ENCODE measurements at regions not wholly inside any gene's neighbourhood (a gene's known extent, or its start where the extent isn't known, plus 50 kb on each side); places are given as distances from the start of the nearest gene placed in this dataset.

DNA sequence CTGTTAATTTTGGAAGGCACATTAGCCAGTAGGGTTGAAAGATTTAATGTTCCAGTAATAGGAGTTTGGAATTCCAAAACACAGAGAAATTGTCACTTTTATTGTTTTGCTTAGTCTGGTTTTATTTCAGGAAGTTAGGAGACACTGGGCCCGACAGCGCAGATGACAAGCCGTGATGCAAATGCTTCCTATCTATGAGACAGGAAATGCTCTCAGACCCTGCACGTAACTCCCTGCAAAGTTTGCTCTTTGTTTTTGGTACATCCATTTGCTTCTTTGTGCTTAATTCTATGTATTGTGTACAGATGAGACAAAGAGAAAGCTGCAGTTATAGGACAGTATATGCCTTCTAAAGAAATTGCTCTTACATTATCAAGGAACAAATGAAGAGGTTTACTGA is 201.6 kb upstream of the SGK1 start:
- no peak for DNase-seq

DNA sequence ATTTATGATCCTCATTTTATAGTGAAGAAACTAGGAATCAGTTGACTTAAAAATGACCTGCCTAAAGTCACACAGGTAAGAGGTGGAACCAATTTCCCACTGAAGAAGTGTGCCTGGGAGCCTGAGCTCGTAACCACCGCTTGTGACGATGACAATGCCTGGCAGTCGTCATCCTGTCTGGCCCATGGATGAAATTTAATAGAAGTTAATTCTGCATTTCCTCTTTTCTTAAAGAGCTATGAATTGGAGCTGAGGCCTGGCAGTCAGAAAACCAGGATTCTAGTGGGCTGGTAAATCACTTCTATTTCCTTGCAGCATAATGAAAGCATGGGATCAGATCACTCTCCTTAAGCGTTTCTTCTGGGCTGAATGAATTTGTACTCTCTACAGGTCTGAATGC is 200.0 kb upstream of the SGK1 start:
- no peak for DNase-seq

DNA sequence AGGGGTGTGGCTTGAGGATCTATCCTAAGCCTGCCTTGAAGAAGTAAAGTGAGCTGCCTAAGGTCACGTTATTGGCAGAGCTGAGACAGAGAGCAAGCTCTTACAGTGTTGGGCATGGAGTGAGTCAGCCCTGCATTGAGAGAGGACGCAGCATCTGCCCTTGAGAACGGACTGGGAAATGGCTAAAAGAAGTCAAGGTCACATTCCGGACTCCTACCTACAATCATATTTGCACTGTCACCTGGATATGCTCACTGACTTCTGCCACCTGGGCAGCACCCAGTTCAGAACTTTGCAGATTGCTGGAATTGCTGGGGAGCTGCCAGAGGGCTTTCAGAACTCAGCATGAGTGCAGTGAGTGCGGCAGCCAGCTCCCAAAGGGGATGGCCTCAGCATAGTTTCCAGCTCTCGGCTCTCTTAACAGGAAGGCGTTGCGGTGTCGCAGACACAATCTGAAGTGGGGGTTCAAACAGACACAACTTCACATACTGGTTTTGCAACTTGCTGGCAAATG is 199.3 kb upstream of the SGK1 start:
- DNase-seq, result peak in 1 of 3 experiments; percentile 10

DNA sequence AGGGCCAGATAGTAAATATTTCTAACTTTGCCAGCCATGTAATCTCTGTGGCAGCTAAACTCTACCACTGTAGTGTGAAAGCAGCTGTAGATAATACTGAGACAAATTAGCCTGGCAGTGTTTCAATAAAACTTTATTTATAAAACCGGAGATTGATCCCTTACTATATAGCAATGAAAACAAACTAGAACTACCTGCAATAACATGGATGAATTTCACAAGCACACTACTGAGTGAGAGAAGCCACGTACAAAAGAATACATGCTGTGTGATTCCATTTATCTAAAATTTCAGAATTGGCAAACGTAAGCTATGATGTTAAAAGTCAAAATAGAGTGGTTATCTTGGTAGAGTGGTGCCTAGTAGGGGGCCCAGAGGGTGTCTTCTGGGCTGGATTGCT is 198.7 kb upstream of the SGK1 start:
- no peak for DNase-seq

DNA sequence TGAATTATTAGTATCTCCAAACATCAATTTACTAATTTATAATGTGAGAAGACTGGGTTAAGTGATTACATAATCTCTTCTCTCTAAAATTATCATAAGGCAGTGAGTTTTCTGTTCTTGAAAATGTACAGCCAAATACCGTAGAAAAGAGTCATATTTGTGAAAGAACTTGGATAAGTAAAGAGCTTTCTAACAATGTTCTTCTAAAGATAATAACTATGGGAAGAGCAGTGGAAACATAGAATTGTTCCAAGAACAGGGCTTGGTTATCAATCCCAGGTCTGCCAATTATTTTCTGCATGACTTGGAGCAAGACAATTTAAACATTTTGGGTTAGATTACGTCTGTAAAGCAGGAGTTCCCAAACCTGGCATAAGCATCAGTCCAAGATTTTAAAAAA is 198.1 kb upstream of the SGK1 start:
- DNase-seq, result no peak

DNA sequence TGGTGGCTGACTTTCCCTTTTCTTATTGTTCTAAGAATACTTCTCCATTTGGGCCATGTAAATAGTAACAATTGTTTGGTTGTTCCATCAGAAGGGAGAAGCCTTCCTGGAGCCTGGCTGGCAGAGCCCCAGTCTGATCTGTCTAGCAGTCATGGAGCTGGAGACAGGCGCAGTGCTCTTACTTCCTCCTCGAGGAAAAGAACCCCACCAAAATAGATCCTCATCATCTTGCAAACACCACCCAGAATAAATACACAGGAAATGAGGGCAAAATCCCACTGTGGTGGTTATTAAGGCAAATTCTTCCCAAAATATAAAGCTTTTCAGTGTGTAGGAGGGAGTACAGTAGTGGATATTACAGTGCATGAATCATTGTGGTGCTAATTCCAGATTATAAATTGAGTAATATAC is 195.1 kb upstream of the SGK1 start:
- DNase-seq, result no peak

DNA sequence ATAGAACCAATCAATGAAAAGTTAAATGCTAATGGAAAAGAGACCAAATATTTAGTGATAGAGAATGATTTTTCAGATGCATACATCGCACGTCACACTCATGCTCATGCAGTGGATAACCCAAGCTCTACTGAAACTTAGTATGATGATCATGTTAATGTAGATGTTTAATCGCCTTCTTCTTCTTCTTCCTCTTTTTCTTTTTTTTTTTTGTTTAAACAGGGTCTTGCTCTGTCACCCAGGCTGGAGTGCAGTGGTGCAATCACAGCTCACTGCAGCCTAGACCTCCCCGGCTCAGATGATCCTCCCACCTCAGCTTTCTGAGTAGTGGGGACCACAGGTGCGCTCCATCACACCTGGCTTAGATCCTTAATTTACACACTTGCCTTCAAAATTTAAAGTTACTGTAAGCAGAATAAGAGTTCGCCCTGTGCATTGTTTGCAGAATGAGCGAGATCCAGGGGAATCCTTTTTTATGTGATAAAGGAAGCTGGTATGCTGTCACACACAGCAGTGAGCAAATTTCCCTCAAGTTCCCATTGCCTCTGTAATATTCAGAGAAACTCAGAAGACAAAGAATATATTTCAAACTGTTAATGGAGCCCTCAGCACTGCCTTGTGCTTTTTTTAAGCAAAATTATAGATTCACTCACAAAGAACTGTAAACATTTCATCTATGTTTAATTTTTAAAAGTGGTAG is 194.2 kb upstream of the SGK1 start:
- DNase-seq, result no peak

DNA sequence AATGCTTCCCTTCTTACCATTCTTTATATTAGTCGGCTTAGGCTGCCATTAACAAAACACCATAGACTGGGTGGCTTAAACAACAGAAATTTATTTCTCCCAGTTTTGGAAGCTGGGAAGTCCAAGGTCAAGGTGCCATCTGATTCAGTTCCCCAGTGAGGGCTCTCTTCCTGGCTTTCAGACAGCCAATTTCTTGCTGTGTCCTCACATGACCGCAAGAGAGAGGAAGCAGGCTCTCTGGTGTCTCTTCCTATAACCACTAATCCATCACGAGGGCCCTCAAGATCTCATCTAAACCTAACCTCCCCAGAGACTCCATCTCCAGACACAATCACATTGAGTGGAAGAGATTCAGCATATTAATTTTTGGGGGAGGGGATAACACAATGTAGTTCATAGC is 193.0 kb upstream of the SGK1 start:
- DNase-seq, result peak in 1 of 3 experiments; percentile 83

DNA sequence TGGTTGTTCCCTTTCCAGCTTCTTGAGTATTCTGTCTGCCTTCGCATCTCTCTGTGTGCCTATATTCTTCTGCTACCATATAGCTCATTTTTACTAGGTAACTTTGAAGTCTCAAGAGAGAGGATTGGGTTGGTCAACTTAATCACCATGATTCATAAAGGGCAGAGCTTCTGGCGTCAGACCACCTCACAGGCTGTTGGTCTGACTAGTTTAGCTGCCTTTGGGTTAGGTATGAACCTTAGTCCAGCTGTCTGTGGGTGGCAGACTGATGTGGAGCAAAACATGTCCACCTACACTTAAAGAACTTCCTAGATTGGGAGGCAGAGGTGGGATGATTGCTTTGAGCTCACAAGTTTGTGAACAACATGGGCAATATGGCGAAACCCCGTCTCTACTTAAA is 192.2 kb upstream of the SGK1 start:
- DNase-seq, result no peak

DNA sequence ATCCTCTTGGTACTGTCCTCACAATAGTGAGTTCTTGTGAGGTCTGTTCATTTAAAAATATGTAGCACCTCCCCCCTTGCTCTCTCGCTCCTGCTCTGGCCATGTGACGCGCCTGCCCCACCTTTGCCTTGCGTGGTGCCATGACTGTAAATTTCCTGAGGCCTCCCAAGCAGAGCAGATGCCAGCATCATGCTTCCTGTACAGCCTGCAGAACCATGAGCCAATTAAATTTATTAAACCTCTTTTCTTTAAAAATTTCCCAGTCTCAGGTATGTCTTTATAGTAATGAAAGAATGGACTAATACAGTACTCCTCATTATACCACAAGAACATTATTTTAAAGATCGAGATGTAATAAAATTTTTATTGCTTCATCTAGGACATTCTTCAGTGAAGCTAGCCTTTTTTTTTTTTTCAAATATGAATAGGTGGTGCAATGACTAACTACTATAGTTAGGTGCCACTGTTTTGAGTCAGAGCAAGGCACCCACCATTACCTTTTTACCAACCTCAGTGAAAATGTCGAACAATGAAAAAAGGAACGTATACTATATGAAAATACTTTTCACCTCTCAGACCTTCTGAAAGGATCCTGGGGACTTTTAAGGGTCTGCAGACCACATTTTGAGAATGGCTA is 191.1 kb upstream of the SGK1 start:
- DNase-seq, result no peak

DNA sequence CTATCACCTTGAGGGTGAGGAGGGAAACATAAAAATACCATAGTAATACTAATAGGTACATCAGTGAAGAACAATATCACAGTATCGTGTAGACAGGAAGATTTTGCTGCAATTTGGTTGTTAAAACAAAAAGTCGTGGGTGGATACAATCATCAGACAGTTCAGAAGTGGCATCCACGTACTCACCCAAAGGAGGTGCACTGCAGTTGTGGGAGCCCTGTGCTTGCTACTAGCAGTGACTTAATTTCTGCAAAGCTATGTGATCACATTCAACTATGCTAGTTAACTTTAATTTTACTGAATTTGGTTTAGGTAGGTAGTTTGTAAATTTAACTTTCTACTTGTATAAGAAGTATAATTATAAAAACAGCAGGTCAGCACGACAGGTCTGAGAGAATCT is 188.2 kb upstream of the SGK1 start:
- no peak for DNase-seq

DNA sequence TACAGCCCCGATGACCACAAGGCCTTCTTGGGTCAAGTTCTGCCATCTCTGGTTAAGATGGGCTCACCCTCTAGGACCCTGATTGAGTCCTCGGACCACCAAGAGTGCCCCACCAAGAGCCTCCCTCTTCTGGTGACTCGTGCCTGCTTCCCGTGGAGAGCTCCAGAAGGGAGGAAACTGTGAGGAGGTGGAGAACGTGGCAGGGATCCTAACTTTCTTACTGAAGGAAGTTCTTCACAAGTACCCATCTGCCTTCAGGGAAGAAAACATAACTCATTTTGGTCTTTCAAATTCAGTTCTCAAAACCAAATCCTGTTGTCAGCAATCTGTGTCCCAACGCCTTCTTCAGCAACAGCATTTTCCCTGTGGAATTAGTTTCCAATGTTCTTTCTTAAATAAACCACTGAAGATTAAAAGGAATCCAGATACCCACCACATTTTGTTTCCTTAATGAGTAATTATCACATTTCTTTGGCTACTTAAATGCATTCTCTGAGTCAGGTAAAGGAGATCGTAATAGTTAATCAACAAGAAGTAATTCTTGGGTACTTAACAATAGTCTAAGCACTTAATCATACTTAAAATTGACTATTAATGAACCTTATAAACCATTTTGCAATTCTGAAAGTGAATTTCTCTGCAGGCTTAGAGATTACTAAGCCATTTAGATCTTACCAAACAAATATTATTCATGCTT is 185.8 kb upstream of the SGK1 start:
- no peak for DNase-seq

DNA sequence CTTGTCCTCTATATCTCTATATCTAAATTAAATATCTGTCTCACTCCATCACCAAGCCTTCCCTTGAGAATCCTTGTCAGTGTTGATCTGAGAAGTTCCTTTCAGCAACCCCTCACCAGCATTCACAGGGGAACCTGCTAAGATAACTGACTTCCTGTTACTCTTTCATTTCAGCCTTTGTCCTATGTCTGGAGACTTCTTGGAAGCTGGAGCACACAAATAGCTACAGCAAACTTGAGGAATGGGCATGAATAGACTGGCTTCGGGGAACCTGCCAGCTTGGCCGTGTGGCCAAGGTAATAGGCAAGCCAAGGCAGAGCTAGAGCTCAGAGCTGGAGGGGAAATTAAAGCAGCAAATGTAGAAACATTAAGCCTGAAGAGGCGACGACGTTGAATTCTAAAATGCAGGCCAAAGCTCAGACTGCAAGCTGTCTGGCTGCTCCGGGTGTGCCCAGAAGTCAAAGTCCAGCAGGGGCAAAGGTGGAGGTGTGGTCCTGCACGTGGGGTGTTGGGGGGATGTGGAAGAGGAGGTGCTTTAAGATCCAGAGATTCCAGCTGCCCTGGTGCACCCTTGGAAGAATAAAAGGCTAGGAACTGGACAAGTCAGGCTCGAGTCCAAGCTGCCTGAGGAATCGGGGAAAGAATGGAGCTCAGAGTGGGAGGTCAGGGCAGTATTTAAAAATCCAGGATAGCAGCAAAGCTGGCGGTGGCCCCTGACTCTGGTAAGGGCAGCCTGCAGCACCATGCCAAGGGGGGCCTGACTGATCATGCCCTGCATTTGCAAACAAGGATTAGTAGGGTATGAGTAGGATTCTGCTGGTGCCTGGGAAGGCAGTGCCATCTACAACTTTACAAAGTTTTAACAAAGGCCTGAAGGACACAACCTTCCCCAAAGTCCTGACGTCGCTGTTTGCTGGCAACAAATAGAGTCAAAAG is 185.0 kb upstream of the SGK1 start:
- DNase-seq, result no peak

DNA sequence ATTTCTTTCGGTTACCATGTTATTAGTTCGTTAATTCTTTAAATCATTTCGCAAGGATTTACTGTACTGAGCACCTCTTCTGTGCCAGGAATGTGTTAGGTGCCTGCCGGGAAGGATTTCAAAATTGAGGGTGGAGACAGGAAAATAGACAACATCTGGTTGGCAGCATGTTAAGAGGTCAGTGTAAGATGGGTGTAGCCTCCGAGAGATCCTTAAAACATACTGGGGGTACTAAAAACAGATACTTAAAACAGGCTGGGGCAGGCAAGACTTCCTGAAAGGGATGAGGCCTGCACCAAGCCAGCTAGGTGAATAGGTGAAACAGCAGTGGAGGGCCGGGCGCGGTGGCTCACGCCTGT is 178.0 kb upstream of the SGK1 start:
- DNase-seq, result no peak

DNA sequence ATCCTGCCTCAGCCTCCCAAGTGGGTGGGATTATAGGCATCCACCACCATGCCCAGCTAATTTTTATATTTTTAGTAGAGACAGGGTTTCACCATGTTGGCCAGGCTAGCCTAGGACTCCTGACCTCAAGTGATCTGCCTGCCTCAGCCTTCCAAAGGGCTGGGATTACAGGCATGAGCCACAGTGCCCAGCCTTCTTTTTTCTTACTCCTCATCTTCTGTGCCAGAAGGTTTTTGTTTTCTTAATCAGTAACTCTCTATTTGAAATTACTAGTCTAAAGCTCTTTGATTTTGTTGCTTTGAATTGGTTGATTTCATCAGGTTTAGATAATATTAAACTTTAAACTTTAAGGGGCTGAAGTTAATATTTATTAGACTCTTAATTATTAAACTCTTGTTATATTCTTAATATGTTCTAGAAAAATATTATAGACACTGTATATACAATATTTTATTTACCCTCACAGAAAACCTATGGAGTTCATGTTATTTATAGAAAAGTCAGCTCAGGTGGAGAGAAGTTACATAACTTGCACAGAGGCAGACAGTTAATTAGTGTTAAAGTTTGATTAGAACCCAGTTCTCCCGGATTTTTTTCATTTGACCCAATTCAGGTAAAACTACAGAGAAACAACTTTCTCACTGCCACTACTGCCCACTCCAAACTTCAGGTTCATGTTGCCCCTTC is 177.4 kb upstream of the SGK1 start:
- DNase-seq, result no peak

DNA sequence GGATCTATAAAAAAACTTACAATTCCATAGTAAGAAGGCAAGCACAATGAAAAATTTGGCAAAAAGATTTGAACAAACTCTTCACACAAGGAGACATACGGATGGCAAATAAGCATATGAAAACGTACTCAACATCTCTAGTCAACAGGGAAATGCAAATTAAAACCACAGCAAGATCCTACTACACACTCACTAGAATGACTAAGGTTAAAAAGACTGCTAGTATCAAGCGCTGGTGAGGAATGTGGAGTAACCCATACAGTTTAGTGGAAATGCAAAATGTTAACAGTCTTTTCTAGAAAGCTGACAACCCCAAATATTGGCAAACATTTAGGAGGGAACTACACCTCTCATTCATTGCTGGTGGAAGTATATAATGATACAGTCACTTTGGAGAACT is 175.9 kb upstream of the SGK1 start:
- DNase-seq, result no peak

DNA sequence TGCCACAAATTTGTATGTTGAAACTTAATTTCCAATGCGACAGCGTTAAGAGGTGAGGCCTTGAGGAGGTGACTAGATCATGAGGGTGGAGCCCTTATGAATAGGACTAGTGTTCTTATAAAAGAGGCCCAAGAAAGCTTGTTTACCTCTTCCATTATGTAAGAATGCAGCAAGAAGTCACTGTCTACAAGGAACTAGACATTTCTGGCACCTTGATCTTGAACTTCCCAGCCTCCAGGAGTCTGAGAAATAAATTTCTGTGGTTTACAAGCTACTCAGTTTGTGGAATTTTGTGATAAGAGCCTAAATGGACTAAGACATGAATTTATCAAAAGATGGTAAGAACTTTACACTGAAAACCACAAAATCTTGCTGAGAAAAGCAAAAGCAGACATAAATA is 173.6 kb upstream of the SGK1 start:
- no peak for DNase-seq

DNA sequence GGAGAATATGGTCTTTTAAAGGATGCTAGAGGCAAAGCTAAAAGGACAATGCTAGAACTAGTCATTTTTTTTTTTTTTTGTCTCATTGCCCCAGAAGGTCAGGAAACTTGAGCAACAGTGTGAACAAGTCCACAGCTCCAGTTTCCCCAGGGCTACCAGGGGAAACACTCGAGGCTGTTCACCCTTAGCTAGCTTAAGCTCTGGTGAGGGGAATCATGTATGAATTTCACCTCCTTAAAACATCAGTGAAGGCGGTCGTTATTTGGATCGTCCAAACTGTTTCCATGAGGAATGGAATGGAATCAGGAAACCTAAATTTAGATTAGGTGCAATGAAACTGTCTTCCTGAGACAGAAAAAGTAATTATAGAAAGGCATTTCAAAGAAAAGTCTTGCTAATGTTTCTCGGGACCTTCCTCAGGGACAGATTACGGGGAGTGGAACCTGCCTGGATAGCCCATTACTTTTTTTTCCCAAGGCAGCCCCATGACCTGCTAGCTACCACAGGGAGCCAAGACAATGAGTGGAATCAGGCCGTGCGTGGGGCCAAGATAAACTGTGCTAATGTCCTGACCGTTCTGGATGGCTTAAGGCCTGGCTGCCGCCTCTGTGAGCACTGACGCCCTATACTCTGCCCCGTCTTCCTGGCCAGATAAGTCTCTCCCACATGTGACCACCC is 164.8 kb upstream of the SGK1 start:
- DNase-seq, result no peak

DNA sequence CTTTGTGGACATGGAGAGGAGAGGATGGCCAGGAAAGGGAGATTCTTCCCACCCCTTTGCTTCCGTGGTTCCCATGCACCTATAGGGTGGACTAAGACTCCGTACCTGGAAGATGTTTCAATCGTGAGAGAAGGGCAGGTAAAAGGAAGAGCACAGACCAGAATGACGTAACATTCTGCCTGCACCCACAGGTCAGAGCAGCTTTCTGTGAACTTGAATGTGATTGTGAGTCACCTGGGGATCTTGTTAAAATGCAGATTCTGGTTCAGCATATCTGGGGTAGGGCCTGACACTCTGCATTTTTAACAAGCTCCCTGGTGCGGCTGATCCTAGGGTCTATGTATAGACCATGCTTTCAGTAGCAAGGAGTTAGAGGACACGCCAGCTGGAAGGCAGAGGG is 164.1 kb upstream of the SGK1 start:
- no peak for DNase-seq

DNA sequence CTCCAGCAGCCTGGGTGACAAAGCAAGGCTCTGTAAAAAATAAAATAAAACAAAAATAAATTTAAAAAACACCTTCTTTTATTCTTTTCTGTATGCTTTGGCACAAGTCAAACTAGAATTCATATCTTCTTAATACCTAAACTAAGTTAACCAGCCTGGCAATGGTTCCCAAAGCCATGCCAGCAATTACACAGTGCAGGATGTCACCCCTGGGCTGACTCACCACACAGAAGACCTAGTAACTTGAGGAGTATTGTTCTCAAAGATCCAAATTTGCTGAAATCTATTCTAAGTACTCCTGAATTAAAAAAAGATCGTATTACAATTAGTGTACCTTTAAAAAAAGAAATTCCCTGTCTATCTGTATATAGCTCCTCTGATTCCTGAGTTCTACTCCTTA is 162.7 kb upstream of the SGK1 start:
- DNase-seq, result no peak

DNA sequence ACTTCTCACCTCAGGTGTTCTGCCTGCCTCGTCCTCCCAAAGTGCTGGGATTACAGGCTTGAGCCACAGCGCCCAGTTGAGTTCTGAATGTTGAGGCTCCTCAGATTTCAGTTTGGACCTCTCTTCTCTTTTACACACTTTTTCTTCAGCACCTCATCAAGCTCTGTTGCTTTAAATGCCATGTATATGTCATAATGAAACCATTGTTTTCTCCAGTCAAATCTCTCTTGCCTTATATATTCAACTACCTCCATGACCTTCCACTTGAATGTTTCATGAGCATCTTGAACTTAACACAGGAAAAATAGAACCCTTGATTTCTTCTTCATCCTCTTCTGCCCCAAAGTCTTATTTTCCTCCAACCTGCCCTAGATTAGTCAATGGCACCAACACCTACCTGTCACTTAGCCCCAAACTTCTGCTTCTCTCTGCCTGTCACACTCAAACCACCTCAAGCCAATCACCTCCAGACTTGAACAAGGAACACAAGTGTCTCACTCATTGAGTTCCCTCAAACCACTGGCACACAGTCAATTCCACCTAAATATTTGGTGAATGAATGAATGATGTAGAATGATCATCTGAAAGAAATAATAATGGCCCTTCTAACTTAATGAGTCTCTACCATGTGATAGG is 161.0 kb upstream of the SGK1 start:
- DNase-seq, result no peak

Data from NCI-H1417 (cell line).